HCT116 (cell line): ENCODE measurements at regions not wholly inside any gene's neighbourhood (a gene's known extent, or its start where the extent isn't known, plus 50 kb on each side); places are given as distances from the start of the nearest gene placed in this dataset.

Experiments
- EGR1 ChIP-seq: IDR thresholded peaks from 2 replicates; pipeline ENCODE4 v1.6.1; 2012; ENCODE audit warnings: low read depth
- EZH2 ChIP-seq: fragments of 200-600 bp; sonication (generic); IDR thresholded peaks from 2 replicates; pipeline ENCODE4 v1.6.1; 2017; ENCODE audit warnings: antibody characterized with exemption, mixed run types
- POLR2A ChIP-seq: IDR thresholded peaks from 2 replicates; pipeline ENCODE4 v1.7.0; 2011; ENCODE audit warnings: borderline replicate concordance; ENCODE audit not compliant: insufficient read depth, insufficient read length; ENCODE audit errors: extremely low read depth
- POLR2AphosphoS5 ChIP-seq: IDR thresholded peaks from 2 replicates; pipeline ENCODE4 v1.6.1; 2011; ENCODE audit warnings: mild to moderate bottlenecking, low read depth, low read length, moderate library complexity
- RAD21 ChIP-seq: IDR thresholded peaks from 2 replicates; pipeline ENCODE4 v1.6.1; 2012; ENCODE audit warnings: low read depth, mild to moderate bottlenecking
- SIN3A ChIP-seq: IDR thresholded peaks from 2 replicates; pipeline ENCODE4 v1.6.1; 2012; ENCODE audit warnings: low read depth
- SRF ChIP-seq: IDR thresholded peaks from 2 replicates; pipeline ENCODE4 v1.6.1; 2012; ENCODE audit warnings: low read depth
- YY1 ChIP-seq: IDR thresholded peaks from 2 replicates; pipeline ENCODE4 v1.6.1; 2011; ENCODE audit warnings: low read length, low read depth, moderate library complexity, mild to moderate bottlenecking; ENCODE audit not compliant: insufficient replicate concordance; ENCODE audit errors: extremely low read depth
- ZFX ChIP-seq: fragments of 450-650 bp; IDR thresholded peaks from 2 replicates; pipeline ENCODE4 v1.6.1; 2017
- TF ChIP-seq, protein P1 (sequence below), 3 experiments: fragments of 200-600 bp in 1 of 3; sonication (generic) in 1 of 3; IDR thresholded peaks in 2 of 3; conservative IDR thresholded peaks in 1 of 3; 2 replicates each; pipeline ENCODE4 v1.5.1; 2012 to 2017; ENCODE audit warnings: low read depth in 2 of 3, low read length in 2 of 3, antibody characterized with exemption in 1 of 3, borderline replicate concordance in 1 of 3, control low read depth in 1 of 3, mild to moderate bottlenecking in 1 of 3, mixed read lengths in 1 of 3, mixed run types in 1 of 3, moderate library complexity in 1 of 3; ENCODE audit not compliant: insufficient read depth in 1 of 3
- TF ChIP-seq, protein P2 (sequence below): IDR thresholded peaks from 2 replicates; pipeline ENCODE4 v1.6.1; 2012
- TF ChIP-seq, protein P3 (sequence below): IDR thresholded peaks from 2 replicates; pipeline ENCODE4 v1.6.1; 2012

DNA sequence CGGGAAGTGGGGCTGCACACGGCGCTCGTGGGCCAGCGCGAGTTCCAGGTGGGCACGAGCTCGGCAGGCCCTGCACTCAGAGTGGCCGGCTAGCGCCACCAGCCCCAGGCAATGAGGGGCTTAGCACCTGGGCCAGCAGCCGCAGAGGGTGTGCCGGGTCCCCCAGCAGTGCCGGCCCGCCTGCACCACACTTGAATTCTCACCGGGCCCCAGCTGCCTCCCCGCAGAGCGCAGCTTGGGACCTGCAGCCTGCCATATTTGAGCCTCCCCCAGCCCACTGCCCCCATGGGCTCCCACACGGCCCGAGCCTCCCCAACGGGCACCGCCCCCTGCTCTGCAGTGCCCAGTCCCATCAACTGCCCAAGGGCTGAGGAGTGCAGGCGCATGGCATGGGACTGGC lies 87.5 kb downstream of the CHCHD4 start:
- TF ChIP-seq POLR2AphosphoS5 (no peak), EGR1 (no peak), SRF (no peak), POLR2A (no peak), YY1 (no peak), SIN3A (no peak), RAD21 (no peak), EZH2 (no peak), ZFX (no peak)
- TF ChIP-seq, protein P1, sequence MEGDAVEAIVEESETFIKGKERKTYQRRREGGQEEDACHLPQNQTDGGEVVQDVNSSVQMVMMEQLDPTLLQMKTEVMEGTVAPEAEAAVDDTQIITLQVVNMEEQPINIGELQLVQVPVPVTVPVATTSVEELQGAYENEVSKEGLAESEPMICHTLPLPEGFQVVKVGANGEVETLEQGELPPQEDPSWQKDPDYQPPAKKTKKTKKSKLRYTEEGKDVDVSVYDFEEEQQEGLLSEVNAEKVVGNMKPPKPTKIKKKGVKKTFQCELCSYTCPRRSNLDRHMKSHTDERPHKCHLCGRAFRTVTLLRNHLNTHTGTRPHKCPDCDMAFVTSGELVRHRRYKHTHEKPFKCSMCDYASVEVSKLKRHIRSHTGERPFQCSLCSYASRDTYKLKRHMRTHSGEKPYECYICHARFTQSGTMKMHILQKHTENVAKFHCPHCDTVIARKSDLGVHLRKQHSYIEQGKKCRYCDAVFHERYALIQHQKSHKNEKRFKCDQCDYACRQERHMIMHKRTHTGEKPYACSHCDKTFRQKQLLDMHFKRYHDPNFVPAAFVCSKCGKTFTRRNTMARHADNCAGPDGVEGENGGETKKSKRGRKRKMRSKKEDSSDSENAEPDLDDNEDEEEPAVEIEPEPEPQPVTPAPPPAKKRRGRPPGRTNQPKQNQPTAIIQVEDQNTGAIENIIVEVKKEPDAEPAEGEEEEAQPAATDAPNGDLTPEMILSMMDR (IDR thresholded peaks at IDR 0.05 in 2 of 3, conservative IDR thresholded peaks at IDR 0.05 in 1 of 3; ENCODE audit: borderline replicate concordance in 1 of 3, insufficient read depth in 1 of 3, low read depth in 2 of 3, low read length in 2 of 3), result no peak
- TF ChIP-seq, protein P2, sequence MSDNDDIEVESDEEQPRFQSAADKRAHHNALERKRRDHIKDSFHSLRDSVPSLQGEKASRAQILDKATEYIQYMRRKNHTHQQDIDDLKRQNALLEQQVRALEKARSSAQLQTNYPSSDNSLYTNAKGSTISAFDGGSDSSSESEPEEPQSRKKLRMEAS, result no peak
- TF ChIP-seq, protein P3, sequence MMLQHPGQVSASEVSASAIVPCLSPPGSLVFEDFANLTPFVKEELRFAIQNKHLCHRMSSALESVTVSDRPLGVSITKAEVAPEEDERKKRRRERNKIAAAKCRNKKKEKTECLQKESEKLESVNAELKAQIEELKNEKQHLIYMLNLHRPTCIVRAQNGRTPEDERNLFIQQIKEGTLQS, result no peak
